B cell (primary cell): ENCODE measurements at regions not wholly inside any gene's neighbourhood (a gene's known extent, or its start where the extent isn't known, plus 50 kb on each side); places are given as distances from the start of the nearest gene placed in this dataset.
"Not testable (repeated sequence)": the region's sequence is repeated elsewhere in the genome, so short reads cannot be mapped to it uniquely, and the experiment has no call there.

Source experiments
- ATAC-seq: fragments of 200-7000 bp; cut with Tn5 transposase; one replicate; pipeline ENCODE4 v1.10.0; 2021; ENCODE audit warnings: low read depth, mild to moderate bottlenecking, moderate number of reproducible peaks, moderate library complexity
- CTCF ChIA-PET: fragments of 350-600 bp; sonication (Branson Sonifier 250); formaldehyde crosslinking; loops from one replicate; lab custom pipeline; 2021; ENCODE audit warnings: antibody characterized with exemption, inconsistent platforms; lab: Charles Lee
- POLR2A ChIA-PET: fragments of 350-600 bp; sonication (Branson Sonifier 250); formaldehyde crosslinking; loops from one replicate; lab custom pipeline; 2021; ENCODE audit warnings: antibody characterized with exemption; lab: Charles Lee
- DNase-seq: peaks from one replicate; pipeline ENCODE4 v3.0.0; 2013
- H2AFZ ChIP-seq: 2 replicates; pipeline ENCODE4 v1.6.1; 2012; ENCODE audit warnings: mild to moderate bottlenecking, low read depth, low read length; ENCODE audit not compliant: insufficient read depth, poor library complexity, severe bottlenecking
- H3K27ac ChIP-seq, 2 donors: 1 replicate in 1 of 2; 2 replicates in 1 of 2; pipeline ENCODE4 v1.5.1; 2012 to 2013; ENCODE audit warnings: low read length in 2 of 2, mild to moderate bottlenecking in 2 of 2, moderate library complexity in 1 of 2
- H3K27me3 ChIP-seq, 4 experiments: fragments of 200-600 bp in 1 of 4; sonication (generic) in 1 of 4; replicated peaks in 1 of 4; 1 replicate in 2 of 4; 2 replicates in 2 of 4; pipeline versions ENCODE4 v1.6.1 to v1.7.0; 2013 to 2016; ENCODE audit warnings: low read length in 3 of 4, mild to moderate bottlenecking in 2 of 4, mixed read lengths in 1 of 4, moderate library complexity in 1 of 4; ENCODE audit not compliant: insufficient read depth in 4 of 4, control insufficient read depth in 3 of 4; ENCODE audit errors: control extremely low read depth in 1 of 4
- H3K36me3 ChIP-seq, 2 experiments: replicated peaks in 1 of 2; 1 replicate in 1 of 2; 2 replicates in 1 of 2; pipeline versions ENCODE4 v1.6.1 to v1.7.1; 2013; ENCODE audit warnings: low read length in 1 of 2; ENCODE audit not compliant: insufficient read depth in 2 of 2, control insufficient read depth in 1 of 2; ENCODE audit errors: control extremely low read depth in 1 of 2, extremely low read depth in 1 of 2
- H3K4me1 ChIP-seq, 2 donors: fragments of 200-600 bp in 1 of 2; sonication (generic) in 1 of 2; 1 replicate in 1 of 2; 2 replicates in 1 of 2; pipeline versions ENCODE4 v1.5.1 to v1.6.1; 2013 to 2017; ENCODE audit warnings: low read length in 2 of 2; ENCODE audit not compliant: control insufficient read depth in 2 of 2, insufficient read depth in 2 of 2
- H3K4me2 ChIP-seq: replicated peaks from 2 replicates; pipeline ENCODE3; 2012; ENCODE audit warnings: mild to moderate bottlenecking, low read depth, low read length; ENCODE audit not compliant: poor library complexity, severe bottlenecking
- H3K4me3 ChIP-seq, 5 experiments: fragments of 200-600 bp in 1 of 5; sonication (generic) in 1 of 5; 1 replicate in 3 of 5; 2 replicates in 2 of 5; pipeline versions ENCODE4 v1.5.1 to v1.7.0; 2011 to 2016; ENCODE audit warnings: low read length in 4 of 5, mild to moderate bottlenecking in 4 of 5, low read depth in 2 of 5, control low read depth in 1 of 5, moderate library complexity in 1 of 5; ENCODE audit not compliant: insufficient read depth in 1 of 5; ENCODE audit errors: control extremely low read depth in 1 of 5, extremely low read depth in 1 of 5
- H3K79me2 ChIP-seq: fragments of 200-600 bp; sonication (generic); one replicate; pipeline ENCODE4 v1.6.0; 2016; ENCODE audit warnings: low read length; ENCODE audit not compliant: control insufficient read depth, insufficient read depth
- H3K9ac ChIP-seq: fragments of 200-600 bp; sonication (generic); 2 replicates; pipeline ENCODE4 v1.6.1; 2017; ENCODE audit warnings: mild to moderate bottlenecking, low read length, moderate library complexity
- H3K9me3 ChIP-seq, 3 donors: one replicate each; pipeline versions ENCODE4 v1.6.1 to v1.7.1; 2013; ENCODE audit warnings: low read length in 2 of 3; ENCODE audit not compliant: control insufficient read depth in 2 of 3, insufficient read depth in 1 of 3; ENCODE audit errors: control extremely low read depth in 1 of 3
- H4K20me1 ChIP-seq: 2 replicates; pipeline ENCODE4 v1.6.0; 2012; ENCODE audit warnings: mild to moderate bottlenecking, low read length; ENCODE audit not compliant: insufficient read depth, control insufficient read depth, poor library complexity, severe bottlenecking
- H3K27ac Mint-ChIP-seq: one replicate; pipeline ENCODE4 v1.8.0; 2021; ENCODE audit warnings: mixed read lengths
- H3K27me3 Mint-ChIP-seq: one replicate; pipeline ENCODE4 v1.8.0; 2021; ENCODE audit warnings: mixed read lengths
- H3K4me1 Mint-ChIP-seq: one replicate; pipeline ENCODE4 v1.8.0; 2021; ENCODE audit warnings: mixed read lengths
- H3K4me3 Mint-ChIP-seq: one replicate; pipeline ENCODE4 v1.8.0; 2021; ENCODE audit warnings: mixed read lengths
- H3K9me3 Mint-ChIP-seq: one replicate; pipeline ENCODE4 v1.8.0; 2022; ENCODE audit warnings: mixed read lengths; ENCODE audit not compliant: insufficient read depth
- EZH2 ChIP-seq: IDR thresholded peaks from 2 replicates; pipeline ENCODE4 v1.6.1; 2012; ENCODE audit warnings: borderline replicate concordance, low read depth, mild to moderate bottlenecking, moderate library complexity, low read length; ENCODE audit not compliant: insufficient read depth, poor library complexity, severe bottlenecking
- WGBS: methylation state at CpG from one replicate; pipeline ENCODE4 v1.1.5; 2013; ENCODE audit warnings: missing lambda C conversion rate; ENCODE audit not compliant: insufficient coverage; 5-methylcytosine and 5-hydroxymethylcytosine counted together
- intact Hi-C: fragments of 100-400 bp; cut with micrococcal nuclease; formaldehyde crosslinking; loops from one replicate; pipeline ENCODE4 v1.10.0; 2022
- TF ChIP-seq, protein P1 (sequence below): fragments of 200-600 bp; IDR thresholded peaks from one replicate; pipeline ENCODE4 v1.8.0; 2022; ENCODE audit warnings: antibody characterized with exemption, mild to moderate bottlenecking

- H3K27ac Mint-ChIP-seq, result no peak overlapping the region
- H3K9me3 Mint-ChIP-seq, result peaks cover 6% of the 10 kb centered on the region
- no peak overlapping the region for H2AFZ ChIP-seq
- no peaks in the 10 kb centered on the region for H4K20me1 ChIP-seq
- ATAC-seq, result no peak
- no peaks in the 10 kb centered on the region for H3K27me3 ChIP-seq
- intact Hi-C loops, result no loop called here
- POLR2A ChIA-PET, result no interaction called here
- peaks cover 0 to 21% (median 4%) of the 10 kb centered on the region in 3 donors for H3K9me3 ChIP-seq
- CTCF ChIA-PET, result no interaction called here
- WGBS, result 69% methylated on average over 4 of the region's 4 CpGs
- no peaks in the 10 kb centered on the region for H3K4me1 ChIP-seq
- no peak for DNase-seq
- no peaks in the 10 kb centered on the region for H3K79me2 ChIP-seq
- no peaks in the 10 kb centered on the region for H3K4me1 Mint-ChIP-seq
- no peak overlapping the region for H3K9ac ChIP-seq
- no peaks in the 10 kb centered on the region for H3K36me3 ChIP-seq
- no peak overlapping the region for H3K4me3 Mint-ChIP-seq
- H3K27me3 Mint-ChIP-seq, result no peaks in the 10 kb centered on the region
- no peak for TF ChIP-seq EZH2
- no peak overlapping the region for H3K27ac ChIP-seq
- H3K4me3 ChIP-seq, result no peak overlapping the region
- no peak overlapping the region for H3K4me2 ChIP-seq
Measured at GRCh38 chr4:45471335-45471734, 652.5 kb downstream of the GABRG1 start.

- POLR2A ChIA-PET, result no interaction called here
- H3K9me3 ChIP-seq, result peaks cover 0 to 11% (median 4%) of the 10 kb centered on the region in 3 donors
Measured at GRCh38 chr4:45467157-45467556, 656.7 kb downstream of the GABRG1 start.

GRCh38 chr4:45460157-45460556 lies 663.7 kb downstream of the GABRG1 start:
- ATAC-seq, H3K4me3 ChIP-seq, H4K20me1 ChIP-seq, H3K4me1 Mint-ChIP-seq, H3K9me3 ChIP-seq, H3K4me1 ChIP-seq, H3K4me2 ChIP-seq, H3K27ac Mint-ChIP-seq, H3K36me3 ChIP-seq, POLR2A ChIA-PET, H3K27me3 Mint-ChIP-seq, H3K79me2 ChIP-seq, H3K27ac ChIP-seq, H3K27me3 ChIP-seq, DNase-seq, intact Hi-C loops, H3K9me3 Mint-ChIP-seq, H3K4me3 Mint-ChIP-seq, H2AFZ ChIP-seq, CTCF ChIA-PET, H3K9ac ChIP-seq: not testable (repeated sequence)
- 96% methylated on average over 4 of the region's 4 CpGs for WGBS

More at GRCh38 chr4:45467157-45467556, 656.7 kb downstream of the GABRG1 start:
- CTCF ChIA-PET, result no interaction called here
- Mint-ChIP-seq H3K27me3 (no peaks in the 10 kb centered on the region), H3K27ac (no peak overlapping the region), H3K4me1 (no peaks in the 10 kb centered on the region), H3K9me3 (no peaks in the 10 kb centered on the region), H3K4me3 (no peak overlapping the region)
- Histone ChIP-seq H2AFZ (no peak overlapping the region), H3K27ac (no peak overlapping the region), H3K79me2 (no peaks in the 10 kb centered on the region), H4K20me1 (no peaks in the 10 kb centered on the region), H3K27me3 (no peaks in the 10 kb centered on the region), H3K4me1 (no peaks in the 10 kb centered on the region), H3K4me2 (no peak overlapping the region), H3K9ac (no peak overlapping the region), H3K36me3 (no peaks in the 10 kb centered on the region), H3K4me3 (no peak overlapping the region)
- WGBS, result 60% methylated on average over 1 of the region's 4 CpGs
- no peak for TF ChIP-seq EZH2
- TF ChIP-seq, protein P1, sequence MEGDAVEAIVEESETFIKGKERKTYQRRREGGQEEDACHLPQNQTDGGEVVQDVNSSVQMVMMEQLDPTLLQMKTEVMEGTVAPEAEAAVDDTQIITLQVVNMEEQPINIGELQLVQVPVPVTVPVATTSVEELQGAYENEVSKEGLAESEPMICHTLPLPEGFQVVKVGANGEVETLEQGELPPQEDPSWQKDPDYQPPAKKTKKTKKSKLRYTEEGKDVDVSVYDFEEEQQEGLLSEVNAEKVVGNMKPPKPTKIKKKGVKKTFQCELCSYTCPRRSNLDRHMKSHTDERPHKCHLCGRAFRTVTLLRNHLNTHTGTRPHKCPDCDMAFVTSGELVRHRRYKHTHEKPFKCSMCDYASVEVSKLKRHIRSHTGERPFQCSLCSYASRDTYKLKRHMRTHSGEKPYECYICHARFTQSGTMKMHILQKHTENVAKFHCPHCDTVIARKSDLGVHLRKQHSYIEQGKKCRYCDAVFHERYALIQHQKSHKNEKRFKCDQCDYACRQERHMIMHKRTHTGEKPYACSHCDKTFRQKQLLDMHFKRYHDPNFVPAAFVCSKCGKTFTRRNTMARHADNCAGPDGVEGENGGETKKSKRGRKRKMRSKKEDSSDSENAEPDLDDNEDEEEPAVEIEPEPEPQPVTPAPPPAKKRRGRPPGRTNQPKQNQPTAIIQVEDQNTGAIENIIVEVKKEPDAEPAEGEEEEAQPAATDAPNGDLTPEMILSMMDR, result no peak
- DNase-seq, result no peak
- no peak for ATAC-seq
- intact Hi-C loops, result no loop called here
